ENCODE measurements at regions not wholly inside any gene's neighbourhood (a gene's known extent, or its start where the extent isn't known, plus 50 kb on each side); places are given as distances from the start of the nearest gene placed in this dataset.

- TF ChIP-seq CTCF (IDR thresholded peaks at IDR 0.05) (no peak), POLR2A (IDR thresholded peaks at IDR 0.05; ENCODE audit: low read depth) (no peak), POLR2AphosphoS5 (IDR thresholded peaks at IDR 0.05) (no peak)
Observed at GRCh38 chr19:31979362-31979761, 366.0 kb upstream of the ZNF507 start.

All from esophagus muscularis mucosa (tissue), 3 donors.